NT2/D1 (cell line): ENCODE measurements at regions not wholly inside any gene's neighbourhood (a gene's known extent, or its start where the extent isn't known, plus 50 kb on each side); places are given as distances from the start of the nearest gene placed in this dataset.

Experiments used
- YY1 ChIP-seq: IDR thresholded peaks from 2 replicates; pipeline ENCODE4 v1.6.1; 2011; ENCODE audit not compliant: insufficient read length, insufficient read depth
- ZNF274 ChIP-seq: IDR thresholded peaks from 2 replicates; pipeline ENCODE4 v1.6.1; 2011; ENCODE audit warnings: mild to moderate bottlenecking, low read depth, low read length

DNA sequence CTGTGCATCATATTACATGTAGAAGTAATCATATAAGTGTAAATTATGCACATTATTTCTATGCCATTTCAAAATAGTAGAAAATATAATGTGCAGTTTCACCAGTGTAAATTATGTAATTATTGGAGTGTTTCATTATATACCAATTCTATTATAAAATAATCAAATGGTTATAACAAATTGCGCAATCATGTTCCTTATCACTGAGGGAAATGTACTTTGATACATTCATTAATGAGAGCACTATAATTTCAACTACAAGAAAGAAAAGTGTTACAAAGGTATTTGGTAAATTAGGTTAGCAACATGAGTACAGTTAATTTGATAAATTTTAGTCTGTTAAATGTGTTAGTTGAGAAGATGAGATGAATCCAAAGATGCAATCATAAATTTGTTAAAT, 421.5 kb upstream of the CDH10 start:
- TF ChIP-seq ZNF274 (no peak), YY1 (no peak)
